DMS114 treated with DMSO at 0.1 percent for 48 hours (cell line): ENCODE measurements at regions not wholly inside any gene's neighbourhood (a gene's known extent, or its start where the extent isn't known, plus 50 kb on each side); places are given as distances from the start of the nearest gene placed in this dataset.

Experiments used
- DNase-seq: peaks from one replicate; lab custom pipeline; 2025; ENCODE audit not compliant: unreplicated experiment; lab: John Stamatoyannopoulos, UW

GRCh38 chr4:33025236-33025635 lies 2305.1 kb downstream of the PCDH7 start:
- no peak for DNase-seq

- DNase-seq = no peak
These were observed 2309.8 kb downstream of the PCDH7 start for GRCh38 chr4:33029976-33030375.

- DNase-seq = no peak
These were observed 2311.2 kb downstream of the PCDH7 start for GRCh38 chr4:33031328-33031727.

- no peak for DNase-seq
These were observed 2317.3 kb downstream of the PCDH7 start for GRCh38 chr4:33037464-33037863.

GRCh38 chr4:33045334-33045733 lies 2325.2 kb downstream of the PCDH7 start:
- DNase-seq = no peak

GRCh38 chr4:33052241-33052640 lies 2332.1 kb downstream of the PCDH7 start:
- DNase-seq = no peak

- DNase-seq = no peak
These were observed 2334.0 kb downstream of the PCDH7 start for GRCh38 chr4:33054161-33054560.

GRCh38 chr4:33054656-33055196 lies 2334.6 kb downstream of the PCDH7 start:
- DNase-seq = no peak

GRCh38 chr4:33057736-33058135 lies 2337.6 kb downstream of the PCDH7 start:
- no peak for DNase-seq

GRCh38 chr4:33058998-33059397 lies 2338.8 kb downstream of the PCDH7 start:
- no peak for DNase-seq

- peak; percentile 33 for DNase-seq
These were observed 2340.7 kb downstream of the PCDH7 start for GRCh38 chr4:33060674-33061542.

- DNase-seq = no peak
These were observed 2341.6 kb downstream of the PCDH7 start for GRCh38 chr4:33061727-33062126.

GRCh38 chr4:33062155-33062806 lies 2342.1 kb downstream of the PCDH7 start:
- DNase-seq = no peak

- DNase-seq = no peak
These were observed 2343.1 kb downstream of the PCDH7 start for GRCh38 chr4:33063241-33063640.

- no peak for DNase-seq
These were observed 2344.1 kb downstream of the PCDH7 start for GRCh38 chr4:33064238-33064637.

GRCh38 chr4:33065749-33066148 lies 2345.6 kb downstream of the PCDH7 start:
- DNase-seq = no peak

GRCh38 chr4:33067221-33067620 lies 2347.1 kb downstream of the PCDH7 start:
- DNase-seq = no peak

GRCh38 chr4:33068539-33068938 lies 2348.4 kb downstream of the PCDH7 start:
- DNase-seq = no peak

- DNase-seq = no peak
These were observed 2351.4 kb downstream of the PCDH7 start for GRCh38 chr4:33071535-33071934.

GRCh38 chr4:33072298-33073089 lies 2352.3 kb downstream of the PCDH7 start:
- DNase-seq = no peak

- no peak for DNase-seq
These were observed 2353.6 kb downstream of the PCDH7 start for GRCh38 chr4:33073811-33074210.
